ENCODE measurements at regions not wholly inside any gene's neighbourhood (a gene's known extent, or its start where the extent isn't known, plus 50 kb on each side); places are given as distances from the start of the nearest gene placed in this dataset.

- Histone ChIP-seq H3K4me3 (no peak overlapping the region), H3K79me2 (ENCODE audit: control insufficient read depth, insufficient read depth, low read length) (no peaks in the 10 kb centered on the region), H3K4me2 (ENCODE audit: insufficient read depth, low read length) (no peak overlapping the region), H3K9me3 (replicated peaks; ENCODE audit: control insufficient read depth, insufficient read depth, low read depth, low read length) (no peaks in the 10 kb centered on the region), H3K27me3 (ENCODE audit: control insufficient read depth in 2 of 2, insufficient read depth in 2 of 2, low read length in 2 of 2) (no peaks in the 10 kb centered on the region), H3K27ac (ENCODE audit: extremely low read depth, low read depth, low read length) (no peak overlapping the region), H4K20me1 (replicated peaks; ENCODE audit: control insufficient read depth, insufficient read depth, low read length) (no peaks in the 10 kb centered on the region), H3K36me3 (ENCODE audit: control insufficient read depth, insufficient read depth, low read length) (no peaks in the 10 kb centered on the region), H3K9me1 (ENCODE audit: control insufficient read depth, insufficient read depth, low read length) (no peaks in the 10 kb centered on the region), H3K9ac (ENCODE audit: insufficient read depth in 1 of 2, low read depth in 2 of 2, low read length in 2 of 2) (no peak overlapping the region), H3K4me1 (replicated peaks in 1 of 2; ENCODE audit: control insufficient read depth in 2 of 2, insufficient read depth in 2 of 2, low read length in 2 of 2) (no peaks in the 10 kb centered on the region), H2AFZ (ENCODE audit: low read depth, low read length) (no peak overlapping the region)
- ATAC-seq (no peak), FAIRE-seq (no peak), DNase-seq (ENCODE audit: extremely low read depth in 1 of 4, low spot score in 3 of 4) (no peak)
- intact Hi-C loops (cut with micrococcal nuclease): no loop called here
- CTCF ChIA-PET (ENCODE audit: low intra/inter-chr PET ratio): no interaction called here
- no peak for TF ChIP-seq CREBBP (IDR thresholded peaks at IDR 0.05; ENCODE audit: low read depth, low read length)
- TF ChIP-seq SP2 (IDR thresholded peaks at IDR 0.05; ENCODE audit: extremely low read depth, low read depth, low read length, poor library complexity, severe bottlenecking): no peak
- TF ChIP-seq OTX1 (CRISPR knock-in tag; IDR thresholded peaks at IDR 0.05): no peak
- TF ChIP-seq CEBPZ (IDR thresholded peaks at IDR 0.05; ENCODE audit: borderline replicate concordance, low read depth, low read length): no peak
- no peak for TF ChIP-seq MCM7 (IDR thresholded peaks at IDR 0.05)
- no peak for TF ChIP-seq BRD9 (IDR thresholded peaks at IDR 0.05; ENCODE audit: low read depth, partially characterized antibody)
- TF ChIP-seq RHOXF2B (CRISPR knock-in tag; conservative IDR thresholded peaks at IDR 0.05): no peak
- no peak for TF ChIP-seq CEBPG (CRISPR knock-in tag; IDR thresholded peaks at IDR 0.05)
- TF ChIP-seq CEBPG (tag; conservative IDR thresholded peaks at IDR 0.05 in 1 of 2, IDR thresholded peaks at IDR 0.05 in 1 of 2): no peak
- no peak for TF ChIP-seq CBFB (CRISPR knock-in tag; IDR thresholded peaks at IDR 0.05)
- TF ChIP-seq CEBPB (tag; IDR thresholded peaks at IDR 0.05): no peak
- no peak for TF ChIP-seq HNRNPK (IDR thresholded peaks at IDR 0.05; ENCODE audit: low read depth, low read length, poor library complexity, severe bottlenecking)
- no peak for TF ChIP-seq E2F8 (IDR thresholded peaks at IDR 0.05; ENCODE audit: low read depth, partially characterized antibody)
- TF ChIP-seq ZNF121 (CRISPR knock-in tag; conservative IDR thresholded peaks at IDR 0.05): no peak
- TF ChIP-seq ZNF184 (CRISPR knock-in tag; IDR thresholded peaks at IDR 0.05): no peak
- POLR2A ChIA-PET: no interaction called here
- BruUV-seq (replicated peaks): no TSS peak
- in situ Hi-C loops (cut with MboI): no loop called here
- WGBS (ENCODE audit: insufficient coverage, low coverage, missing lambda C conversion rate): 41% methylated on average over 3 of the region's 3 CpGs
Observed at GRCh38 chr14:29078810-29079522, 312.4 kb downstream of the FOXG1 start.
